ENCODE measurements at regions not wholly inside any gene's neighbourhood (a gene's known extent, or its start where the extent isn't known, plus 50 kb on each side); places are given as distances from the start of the nearest gene placed in this dataset.

DNA sequence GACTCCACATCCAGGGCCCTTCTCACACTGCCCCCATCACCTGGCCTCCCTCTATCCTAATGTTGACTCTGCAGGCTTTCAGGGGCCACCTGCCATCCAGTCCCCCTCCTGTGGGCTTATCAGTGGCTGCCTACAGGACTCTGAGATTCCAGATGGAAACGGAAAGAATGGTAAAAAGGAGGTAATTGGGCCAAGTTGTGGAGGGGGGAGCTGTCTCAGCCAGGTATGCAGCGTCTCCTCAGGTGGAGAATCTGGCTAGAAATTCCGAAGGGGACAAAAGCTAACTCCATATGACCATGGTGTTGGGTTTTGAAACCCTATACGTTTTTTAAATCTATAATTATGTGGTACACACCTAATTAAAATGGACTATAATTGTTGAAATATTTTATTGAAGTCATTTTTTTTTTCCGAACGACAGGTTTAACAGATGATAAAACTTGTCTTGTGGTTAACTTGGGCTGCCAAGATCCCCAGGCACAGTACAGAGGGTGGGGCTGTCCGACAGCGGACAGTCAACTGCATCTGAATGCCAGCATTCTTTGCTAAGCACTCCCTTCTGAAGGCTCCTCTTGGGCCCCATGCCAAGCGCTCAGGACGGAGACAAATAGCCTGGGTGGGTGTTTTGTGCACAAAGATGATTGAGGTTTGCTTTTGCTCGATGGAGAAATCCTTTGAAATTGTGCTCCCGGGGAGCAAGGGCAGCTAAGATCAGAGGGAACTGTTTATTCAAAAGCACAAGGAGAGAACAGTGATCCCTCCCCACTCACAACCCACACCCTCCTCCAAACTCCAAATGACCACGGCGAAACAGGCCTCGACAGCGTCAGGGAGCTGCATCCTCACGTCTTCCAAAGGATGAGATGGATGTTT, 365.6 kb downstream of the BCL11B start:
- no peak overlapping the region for H3K4me3 Mint-ChIP-seq (ENCODE audit: unreplicated experiment)
- ChIA-PET CTCF (no interaction called here), POLR2A (no interaction called here)
- H3K4me3 ChIP-seq (ENCODE audit: low read depth, low read length) = no peak overlapping the region
- DNase-seq = no peak
- H3K36me3 ChIP-seq (ENCODE audit: control insufficient read depth, insufficient read depth, low read length) = no peaks in the 10 kb centered on the region
- TF ChIP-seq, protein P1, sequence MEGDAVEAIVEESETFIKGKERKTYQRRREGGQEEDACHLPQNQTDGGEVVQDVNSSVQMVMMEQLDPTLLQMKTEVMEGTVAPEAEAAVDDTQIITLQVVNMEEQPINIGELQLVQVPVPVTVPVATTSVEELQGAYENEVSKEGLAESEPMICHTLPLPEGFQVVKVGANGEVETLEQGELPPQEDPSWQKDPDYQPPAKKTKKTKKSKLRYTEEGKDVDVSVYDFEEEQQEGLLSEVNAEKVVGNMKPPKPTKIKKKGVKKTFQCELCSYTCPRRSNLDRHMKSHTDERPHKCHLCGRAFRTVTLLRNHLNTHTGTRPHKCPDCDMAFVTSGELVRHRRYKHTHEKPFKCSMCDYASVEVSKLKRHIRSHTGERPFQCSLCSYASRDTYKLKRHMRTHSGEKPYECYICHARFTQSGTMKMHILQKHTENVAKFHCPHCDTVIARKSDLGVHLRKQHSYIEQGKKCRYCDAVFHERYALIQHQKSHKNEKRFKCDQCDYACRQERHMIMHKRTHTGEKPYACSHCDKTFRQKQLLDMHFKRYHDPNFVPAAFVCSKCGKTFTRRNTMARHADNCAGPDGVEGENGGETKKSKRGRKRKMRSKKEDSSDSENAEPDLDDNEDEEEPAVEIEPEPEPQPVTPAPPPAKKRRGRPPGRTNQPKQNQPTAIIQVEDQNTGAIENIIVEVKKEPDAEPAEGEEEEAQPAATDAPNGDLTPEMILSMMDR (IDR thresholded peaks at IDR 0.05; ENCODE audit: insufficient read depth in 1 of 2, low read depth in 1 of 2, low read length in 1 of 2, severe bottlenecking in 1 of 2, unreplicated experiment in 1 of 2) = no peak
- H3K27ac Mint-ChIP-seq (ENCODE audit: unreplicated experiment) = no peak overlapping the region
- H3K9me3 ChIP-seq = no peaks in the 10 kb centered on the region
- no TSS peak for BruUV-seq (replicated peaks)
- no peaks in the 10 kb centered on the region for H3K4me1 ChIP-seq
- H3K36me3 Mint-ChIP-seq (ENCODE audit: insufficient read depth, unreplicated experiment) = no peaks in the 10 kb centered on the region
- intact Hi-C loops (cut with micrococcal nuclease; ENCODE audit: unreplicated experiment) = no loop called here
- H3K27me3 ChIP-seq (replicated peaks; ENCODE audit: control insufficient read depth, insufficient read depth, low read length) = no peaks in the 10 kb centered on the region
- peaks cover 9% of the 10 kb centered on the region for H3K27me3 Mint-ChIP-seq (ENCODE audit: insufficient read depth, unreplicated experiment)
- no peaks in the 10 kb centered on the region for H3K4me1 Mint-ChIP-seq (ENCODE audit: low read depth, unreplicated experiment)
- H3K9me3 Mint-ChIP-seq (ENCODE audit: unreplicated experiment) = no peaks in the 10 kb centered on the region

DNA sequence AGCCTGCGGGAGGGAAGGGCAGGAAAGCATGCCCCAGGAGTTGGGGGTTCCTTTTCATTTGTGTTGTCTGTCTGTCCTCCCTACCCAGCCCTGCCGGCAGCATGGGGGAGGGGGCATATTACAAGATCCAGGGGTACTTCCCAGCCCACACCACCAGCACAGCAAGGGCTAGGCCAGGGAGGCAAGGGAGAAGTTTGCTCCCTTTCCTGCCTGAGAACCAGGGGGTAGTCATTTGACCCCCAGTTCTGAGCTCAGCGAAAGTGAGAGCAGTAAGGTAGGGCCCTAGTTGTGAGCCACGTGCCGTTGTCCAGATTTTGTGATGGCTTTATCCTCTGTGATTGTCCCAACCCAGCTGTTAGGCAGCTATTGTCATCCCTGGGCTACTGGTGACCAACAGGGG, 364.7 kb downstream of the BCL11B start:
- CTCF ChIA-PET = no interaction called here
- Mint-ChIP-seq H3K4me1 (ENCODE audit: low read depth, unreplicated experiment) (no peaks in the 10 kb centered on the region), H3K36me3 (ENCODE audit: insufficient read depth, unreplicated experiment) (no peaks in the 10 kb centered on the region), H3K4me3 (ENCODE audit: unreplicated experiment) (no peak overlapping the region), H3K9me3 (ENCODE audit: unreplicated experiment) (no peaks in the 10 kb centered on the region), H3K27me3 (ENCODE audit: insufficient read depth, unreplicated experiment) (peaks cover 12% of the 10 kb centered on the region), H3K27ac (ENCODE audit: unreplicated experiment) (no peak overlapping the region)
- intact Hi-C loops (cut with micrococcal nuclease; ENCODE audit: unreplicated experiment) = no loop called here
- Histone ChIP-seq H3K4me1 (no peaks in the 10 kb centered on the region), H3K4me3 (ENCODE audit: low read depth, low read length) (no peak overlapping the region), H3K9me3 (no peaks in the 10 kb centered on the region), H3K36me3 (ENCODE audit: control insufficient read depth, insufficient read depth, low read length) (no peaks in the 10 kb centered on the region), H3K27me3 (replicated peaks; ENCODE audit: control insufficient read depth, insufficient read depth, low read length) (no peaks in the 10 kb centered on the region)
- TF ChIP-seq, protein P1 (IDR thresholded peaks at IDR 0.05; ENCODE audit: insufficient read depth in 1 of 2, low read depth in 1 of 2, low read length in 1 of 2, severe bottlenecking in 1 of 2, unreplicated experiment in 1 of 2) = no peak
- POLR2A ChIA-PET = no interaction called here
- no peak for DNase-seq
- no TSS peak for BruUV-seq (replicated peaks)

DNA sequence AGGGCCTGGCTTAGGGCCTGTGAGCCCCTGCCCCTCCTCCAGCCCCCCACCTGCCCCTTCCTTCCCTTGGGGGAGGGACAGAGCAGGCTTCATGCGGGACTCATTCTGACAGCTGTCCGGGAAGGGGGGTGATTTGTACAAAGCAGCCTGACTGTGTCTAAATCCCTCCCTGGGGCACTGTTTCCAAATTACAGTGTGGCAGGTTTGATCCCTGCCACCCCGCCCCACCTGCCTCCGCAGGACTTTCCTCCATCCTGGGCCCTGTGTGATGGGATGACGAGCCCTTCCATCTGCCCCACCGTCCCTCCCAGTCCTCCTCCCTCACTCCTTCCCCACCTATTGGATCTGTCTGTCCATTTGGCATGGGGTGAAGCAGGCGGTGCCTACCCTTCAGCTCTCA, 363.9 kb downstream of the BCL11B start:
- no peaks in the 10 kb centered on the region for H3K36me3 Mint-ChIP-seq (ENCODE audit: insufficient read depth, unreplicated experiment)
- intact Hi-C loops (cut with micrococcal nuclease; ENCODE audit: unreplicated experiment) = no loop called here
- no TSS peak for BruUV-seq (replicated peaks)
- TF ChIP-seq, protein P1 (IDR thresholded peaks at IDR 0.05; ENCODE audit: insufficient read depth in 1 of 2, low read depth in 1 of 2, low read length in 1 of 2, severe bottlenecking in 1 of 2, unreplicated experiment in 1 of 2) = no peak
- no peaks in the 10 kb centered on the region for H3K36me3 ChIP-seq (ENCODE audit: control insufficient read depth, insufficient read depth, low read length)
- no peak overlapping the region for H3K4me3 ChIP-seq (ENCODE audit: low read depth, low read length)
- no peaks in the 10 kb centered on the region for H3K4me1 ChIP-seq
- no peak for DNase-seq
- H3K27me3 ChIP-seq (replicated peaks; ENCODE audit: control insufficient read depth, insufficient read depth, low read length) = no peaks in the 10 kb centered on the region
- peaks cover 12% of the 10 kb centered on the region for H3K27me3 Mint-ChIP-seq (ENCODE audit: insufficient read depth, unreplicated experiment)
- ChIA-PET CTCF (no interaction called here), POLR2A (no interaction called here)
- no peak overlapping the region for H3K4me3 Mint-ChIP-seq (ENCODE audit: unreplicated experiment)
- H3K4me1 Mint-ChIP-seq (ENCODE audit: low read depth, unreplicated experiment) = no peaks in the 10 kb centered on the region
- H3K9me3 ChIP-seq = no peaks in the 10 kb centered on the region
- H3K27ac Mint-ChIP-seq (ENCODE audit: unreplicated experiment) = no peak overlapping the region
- no peaks in the 10 kb centered on the region for H3K9me3 Mint-ChIP-seq (ENCODE audit: unreplicated experiment)

Measured in Caco-2 (cell line).